GM19468 (cell line): ENCODE measurements at regions not wholly inside any gene's neighbourhood (a gene's known extent, or its start where the extent isn't known, plus 50 kb on each side); places are given as distances from the start of the nearest gene placed in this dataset.
"Not testable (repeated sequence)": the region's sequence is repeated elsewhere in the genome, so short reads cannot be mapped to it uniquely, and the experiment has no call there.

Source experiments
- ATAC-seq: cut with Tn5 transposase; IDR thresholded peaks from one replicate; pipeline ENCODE4 v1.9.1; 2021; ENCODE audit warnings: mild to moderate bottlenecking, moderate library complexity, moderate number of reproducible peaks; ENCODE audit not compliant: unreplicated experiment; ENCODE audit errors: extremely low read depth

DNA sequence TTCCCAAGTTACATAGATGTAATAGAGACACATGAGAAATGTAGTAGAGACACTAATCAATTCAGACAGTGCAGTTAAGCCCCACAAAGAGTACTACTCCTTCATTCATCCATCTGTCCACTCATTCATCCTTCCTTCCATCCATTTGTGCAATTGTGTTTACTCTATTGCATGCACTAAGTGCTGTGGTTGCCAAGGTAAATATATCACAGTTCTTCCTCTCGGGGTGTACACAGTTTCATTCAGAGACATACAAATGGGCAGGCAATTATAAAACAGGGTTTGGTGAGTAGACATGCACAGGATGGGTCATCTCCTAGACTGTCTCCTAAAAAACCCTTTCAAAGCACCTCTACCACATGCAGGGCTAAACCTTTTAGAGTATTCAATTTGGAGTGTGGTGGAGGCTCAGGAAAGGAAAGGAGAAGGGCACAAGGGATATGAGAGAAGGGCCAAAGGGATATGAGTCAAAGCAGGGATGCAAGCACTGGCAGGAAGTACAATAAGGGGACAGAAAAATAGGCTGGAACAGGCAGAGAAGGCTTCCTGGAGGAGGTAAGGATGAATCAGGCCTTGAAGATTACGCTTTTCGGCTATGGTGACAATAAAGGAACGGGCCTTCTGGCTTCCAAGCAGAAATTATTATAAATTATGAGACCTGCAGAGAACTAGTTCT, 153.6 kb upstream of the VKORC1L1 start:
- ATAC-seq: not testable (repeated sequence)

DNA sequence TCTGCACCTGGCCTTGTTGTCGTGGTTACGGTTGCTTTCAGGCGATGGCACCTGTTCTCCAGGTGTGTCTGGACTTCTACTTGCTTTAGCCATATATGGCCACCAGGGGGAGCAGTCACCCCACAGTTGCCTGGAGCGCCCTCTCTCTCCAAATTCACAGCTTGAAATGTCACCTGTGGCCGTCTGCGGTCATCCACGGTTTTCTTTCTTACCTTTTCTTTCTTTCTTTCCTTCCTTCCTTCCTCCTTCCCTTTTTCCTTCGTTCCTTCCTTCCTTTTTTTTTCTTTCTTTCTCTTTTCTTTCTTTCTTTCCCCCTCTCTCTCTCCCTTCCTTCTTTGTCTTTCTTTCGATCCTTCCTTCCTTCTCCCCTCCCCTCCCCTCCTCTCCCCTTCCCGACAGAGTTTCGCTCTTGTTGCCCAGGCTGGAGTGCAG, 150.5 kb upstream of the VKORC1L1 start:
- peak; percentile 27 for ATAC-seq

DNA sequence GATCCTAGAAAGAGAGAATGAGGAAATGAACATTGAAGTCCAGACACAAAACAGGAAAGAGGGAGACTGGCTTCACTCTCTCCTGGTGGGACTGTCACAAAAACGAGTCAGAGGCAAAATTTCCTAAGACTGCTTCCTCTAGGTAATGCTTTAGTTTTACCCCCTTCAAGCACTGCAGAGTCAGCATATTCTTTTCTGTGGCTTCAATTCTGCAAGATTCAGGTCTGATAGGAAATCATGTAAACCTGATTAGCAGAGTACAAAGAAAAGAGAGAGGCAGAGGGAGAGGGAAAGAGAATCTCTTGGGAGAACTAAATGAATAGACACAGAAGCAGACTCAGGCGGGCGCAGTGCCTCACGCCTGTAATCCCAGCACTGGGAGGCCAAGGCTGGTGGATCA, 145.7 kb upstream of the VKORC1L1 start:
- not testable (repeated sequence) for ATAC-seq

DNA sequence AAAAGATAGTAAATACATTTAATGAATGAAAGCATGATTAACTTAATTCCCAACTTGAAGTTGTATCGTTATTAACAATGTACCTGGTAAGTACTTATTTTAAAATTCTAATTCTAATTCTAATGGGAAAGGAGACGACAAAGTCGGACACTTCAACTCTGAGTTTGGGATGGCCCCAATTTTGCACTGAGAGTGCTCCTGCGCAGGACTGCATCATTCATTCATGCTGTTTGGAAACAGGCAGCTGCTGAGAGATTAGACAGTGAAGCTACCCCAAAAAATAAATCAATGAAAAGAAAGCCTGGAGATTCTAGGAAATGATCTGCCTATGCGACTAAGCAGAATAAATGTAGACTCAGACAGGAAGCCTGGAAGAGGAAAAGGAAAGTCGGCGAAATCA, 141.7 kb upstream of the VKORC1L1 start:
- no peak for ATAC-seq

DNA sequence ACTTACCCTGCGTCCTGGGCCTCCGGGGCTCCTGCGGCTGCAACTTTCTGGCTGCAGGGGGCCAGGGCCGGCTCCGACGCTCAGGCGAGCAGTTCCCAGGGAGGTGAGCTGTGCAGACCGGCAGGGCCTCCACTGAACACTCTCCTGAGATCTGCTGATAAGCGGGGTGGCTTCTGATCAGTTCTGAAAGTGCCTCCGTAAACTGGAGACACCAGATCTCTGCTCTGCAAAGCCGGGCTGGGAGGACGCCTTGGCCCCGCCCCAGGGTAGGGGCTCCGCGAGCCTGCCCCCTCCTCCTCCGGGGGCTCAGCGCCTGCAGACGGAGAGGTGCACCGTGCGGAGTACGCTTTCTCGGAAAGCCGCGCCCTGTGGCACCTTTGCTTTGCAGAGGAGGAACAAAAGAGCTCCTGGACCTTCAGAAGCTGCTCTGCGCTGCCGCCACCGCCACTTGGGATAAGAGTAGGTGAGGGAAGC, 141.3 kb upstream of the VKORC1L1 start:
- ATAC-seq: no peak

DNA sequence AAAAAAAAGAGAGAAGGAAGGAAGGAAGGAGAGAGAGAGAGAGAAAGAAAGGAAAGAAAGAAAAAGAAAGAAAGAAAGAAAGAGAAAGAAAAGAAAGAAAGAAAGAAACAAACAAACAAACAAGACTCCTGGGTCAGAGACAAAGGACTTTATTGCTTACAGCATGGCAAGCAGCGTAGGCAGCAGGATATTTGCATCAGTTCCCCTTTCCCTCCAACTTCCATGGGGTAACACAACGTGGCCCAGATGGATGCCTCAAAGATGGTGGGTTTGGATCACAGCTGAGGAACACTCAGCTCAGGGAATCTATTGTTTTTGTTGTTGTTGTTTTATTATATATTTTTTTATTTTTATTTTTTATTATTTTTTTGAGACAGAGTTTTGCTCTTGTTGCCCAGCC, 128.5 kb upstream of the VKORC1L1 start:
- no peak for ATAC-seq

DNA sequence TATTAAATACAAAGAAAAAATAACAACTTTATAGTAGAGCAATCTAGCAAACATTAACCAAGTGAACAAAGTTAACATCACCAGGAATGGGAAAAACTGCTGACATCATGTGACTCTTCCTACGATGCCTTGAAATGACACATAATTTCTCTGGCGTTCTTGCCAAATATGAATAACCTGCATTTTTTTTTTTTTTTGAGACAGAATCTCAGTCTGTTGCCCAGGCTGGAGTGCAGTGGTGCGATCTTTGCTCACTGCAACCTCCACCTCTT, 126.5 kb upstream of the VKORC1L1 start:
- no peak for ATAC-seq

DNA sequence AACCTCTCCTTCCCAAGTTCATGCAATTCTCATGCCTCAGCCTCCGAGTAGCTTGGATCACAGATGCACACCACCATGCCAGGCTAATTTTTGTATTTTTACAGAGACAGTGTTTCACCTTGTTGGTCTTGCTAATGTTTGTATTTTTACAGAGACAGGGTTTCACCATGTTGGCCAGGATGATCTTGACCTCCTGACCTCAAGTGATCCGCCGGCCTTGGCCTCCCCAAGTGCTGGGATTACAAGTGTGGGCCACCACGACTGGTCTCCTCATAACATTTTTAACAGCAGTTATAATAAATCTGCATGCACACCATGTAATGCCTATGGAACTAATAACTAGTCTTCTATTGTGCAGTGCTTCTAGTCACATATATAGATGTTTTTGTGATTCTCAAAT, 123.8 kb upstream of the VKORC1L1 start:
- ATAC-seq: no peak

DNA sequence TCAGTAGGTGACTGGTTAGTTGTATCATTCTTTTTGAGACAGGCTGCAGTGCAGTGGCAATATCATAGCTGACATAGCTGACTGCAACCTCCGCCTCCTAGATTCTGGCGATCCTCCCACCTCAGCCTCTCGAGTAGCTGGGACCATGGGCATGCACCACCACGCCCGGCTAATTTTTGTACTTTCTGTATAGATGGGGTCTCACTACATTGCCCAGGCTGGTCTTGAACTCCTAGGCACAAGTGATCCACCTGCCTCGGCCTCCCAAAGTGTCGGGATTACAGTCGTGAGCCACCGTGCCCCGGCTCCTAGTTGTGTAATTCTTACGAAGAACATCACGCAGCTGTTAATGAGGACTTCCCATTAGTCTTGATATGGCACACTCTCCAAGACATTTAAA, 123.4 kb upstream of the VKORC1L1 start:
- no peak for ATAC-seq

DNA sequence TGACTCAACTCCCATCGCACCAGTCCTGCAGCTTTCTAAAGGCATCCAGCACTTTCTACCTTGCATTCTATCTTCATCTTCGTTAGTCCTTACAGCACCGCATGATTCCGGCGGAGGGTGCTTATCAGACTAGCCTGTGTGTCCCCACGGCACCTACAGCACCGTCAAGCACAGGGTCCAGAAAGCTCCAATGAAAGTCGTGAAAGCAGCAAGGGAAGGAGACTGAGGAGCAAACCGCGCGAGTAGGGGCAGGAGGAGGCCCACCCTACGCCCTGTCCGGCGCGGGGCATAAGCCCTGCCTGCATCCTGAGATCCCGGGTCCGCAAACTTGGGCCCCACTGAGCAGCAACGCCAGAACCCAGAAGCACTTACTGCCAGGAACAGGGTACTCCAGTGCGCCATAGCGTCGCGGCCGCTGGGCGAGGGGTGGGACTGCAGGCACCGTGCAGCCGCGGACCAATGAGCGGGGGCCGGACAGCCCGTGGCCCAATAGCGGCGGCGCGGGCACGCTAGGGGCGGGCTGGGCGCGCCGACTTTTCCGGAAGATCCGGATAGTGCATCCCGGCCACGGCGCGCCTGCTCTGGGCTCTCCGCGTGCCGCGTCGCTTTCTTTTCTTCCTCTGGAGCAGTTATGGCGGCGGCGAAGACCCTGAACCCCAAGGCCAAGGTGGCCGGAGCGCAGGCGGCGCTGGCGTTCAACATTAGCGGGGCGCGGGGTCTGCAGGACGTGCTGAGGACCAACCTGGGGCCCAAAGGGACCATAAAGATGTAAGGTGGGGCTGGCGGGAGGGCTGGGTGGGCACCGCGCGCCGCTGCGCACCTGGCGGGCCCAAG, 122.1 kb upstream of the VKORC1L1 start:
- peak; percentile 98 for ATAC-seq

DNA sequence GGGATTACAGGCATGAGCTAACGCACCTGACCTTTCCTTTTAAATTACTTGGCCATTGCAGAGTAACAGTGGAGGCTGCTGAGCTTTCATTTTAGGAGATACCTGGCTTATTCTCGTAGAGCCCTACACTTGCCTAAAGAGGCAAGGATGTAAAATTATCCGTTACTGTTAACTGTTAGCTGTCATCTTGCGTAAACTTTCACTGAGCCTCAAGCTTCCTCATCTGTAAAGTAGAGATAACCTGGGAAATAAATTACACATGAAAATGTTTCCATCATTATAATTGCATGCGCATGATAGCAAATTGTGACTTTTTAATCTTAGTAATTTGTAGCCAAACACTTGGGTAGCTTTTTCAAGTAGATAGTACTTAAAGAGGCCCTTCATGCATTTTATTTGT, 118.8 kb upstream of the VKORC1L1 start:
- not testable (repeated sequence) for ATAC-seq

DNA sequence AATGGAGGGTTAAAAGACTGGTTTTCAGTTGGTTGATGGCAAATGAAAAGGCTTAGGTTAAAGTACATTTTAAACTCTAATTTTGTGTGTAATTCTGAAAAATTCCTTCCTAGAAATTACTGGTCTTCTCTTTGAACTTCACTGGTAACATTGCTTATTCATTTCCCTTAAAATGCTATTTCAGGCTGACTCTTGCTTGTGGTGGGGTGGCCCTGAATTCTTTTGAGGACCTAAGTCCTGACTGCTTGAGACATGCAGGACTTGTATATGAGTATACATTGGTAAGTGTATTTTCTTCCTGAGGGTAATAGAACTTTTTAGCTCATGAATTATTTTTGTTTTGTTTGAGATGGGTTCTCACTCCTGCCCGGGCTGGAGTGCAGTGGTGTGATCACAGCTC, 113.9 kb upstream of the VKORC1L1 start:
- ATAC-seq: not testable (repeated sequence)

DNA sequence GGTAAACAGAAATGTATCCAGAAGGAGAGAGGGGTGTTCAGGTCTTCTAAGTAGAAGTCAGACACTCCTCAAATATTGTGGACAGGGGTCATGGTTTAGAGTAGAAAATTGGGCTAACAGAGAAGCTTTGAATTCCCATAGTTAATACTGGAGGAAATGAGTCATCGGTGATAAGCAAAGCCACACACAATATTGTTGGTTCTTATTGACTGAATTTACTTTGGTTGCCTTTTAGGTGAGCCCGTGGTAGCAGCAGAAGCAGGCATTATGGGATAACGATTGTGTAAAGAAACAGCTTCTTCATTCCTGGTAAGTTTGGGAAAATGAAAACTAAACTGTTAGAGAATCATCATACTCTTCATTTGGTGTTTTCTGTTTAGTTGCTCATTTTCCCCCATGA, 110.2 kb upstream of the VKORC1L1 start:
- not testable (repeated sequence) for ATAC-seq

DNA sequence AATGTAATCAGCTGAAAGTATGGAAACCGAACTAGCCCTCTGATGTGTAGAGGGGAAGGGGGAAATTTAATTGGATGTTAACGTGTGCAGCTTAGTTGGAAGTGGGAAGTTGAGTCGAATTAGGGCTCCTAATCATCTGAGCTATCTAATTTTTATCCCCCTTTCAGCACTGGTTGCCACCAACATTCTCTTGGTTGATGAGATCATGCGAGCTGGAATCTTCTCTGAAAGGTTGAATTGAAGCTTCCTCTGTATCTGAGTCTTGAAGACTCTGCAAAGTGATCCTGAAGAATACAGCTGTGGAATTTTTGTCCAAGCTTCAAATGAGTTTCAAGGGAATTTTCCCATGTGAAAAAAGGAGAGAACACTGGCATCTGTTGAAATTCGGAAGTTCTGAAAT, 109.8 kb upstream of the VKORC1L1 start:
- not testable (repeated sequence) for ATAC-seq

DNA sequence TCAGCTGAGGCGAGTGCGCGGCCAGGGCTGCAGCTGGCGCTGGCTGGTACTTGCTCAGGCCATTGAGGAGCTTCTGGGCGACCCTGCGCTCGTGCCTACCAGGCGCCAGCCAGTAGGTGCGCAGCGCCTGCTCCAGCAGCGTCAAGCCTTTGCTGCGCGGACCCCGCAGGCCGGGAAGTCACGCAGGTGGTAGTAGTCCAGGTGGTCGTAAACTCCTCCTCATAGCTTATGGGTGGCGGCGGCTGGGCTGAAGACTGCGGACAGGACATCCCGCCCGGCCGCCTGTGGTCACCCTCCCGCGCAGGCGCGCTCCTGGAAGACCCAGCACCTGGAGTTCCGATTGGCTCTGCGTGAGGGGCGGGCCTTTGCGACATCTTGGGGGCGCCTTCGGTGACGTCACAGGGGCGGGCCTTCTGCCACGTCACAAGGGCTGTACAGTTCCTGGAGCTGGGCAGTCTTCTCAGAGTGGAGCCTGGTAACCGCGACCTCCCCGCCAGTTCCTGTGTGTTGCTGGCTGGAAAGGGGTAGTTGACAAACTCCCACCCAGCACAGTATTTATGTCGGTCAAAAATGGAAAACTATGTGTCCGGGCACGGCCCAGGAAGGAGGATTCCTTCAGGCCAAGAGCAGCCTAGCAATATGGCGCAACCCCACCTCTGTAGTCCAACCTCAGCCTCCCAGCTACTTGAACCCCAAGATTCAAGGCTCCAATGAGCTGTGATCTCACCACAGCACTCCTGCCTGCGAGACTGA, 102.2 kb upstream of the VKORC1L1 start:
- ATAC-seq: peak; percentile 92

DNA sequence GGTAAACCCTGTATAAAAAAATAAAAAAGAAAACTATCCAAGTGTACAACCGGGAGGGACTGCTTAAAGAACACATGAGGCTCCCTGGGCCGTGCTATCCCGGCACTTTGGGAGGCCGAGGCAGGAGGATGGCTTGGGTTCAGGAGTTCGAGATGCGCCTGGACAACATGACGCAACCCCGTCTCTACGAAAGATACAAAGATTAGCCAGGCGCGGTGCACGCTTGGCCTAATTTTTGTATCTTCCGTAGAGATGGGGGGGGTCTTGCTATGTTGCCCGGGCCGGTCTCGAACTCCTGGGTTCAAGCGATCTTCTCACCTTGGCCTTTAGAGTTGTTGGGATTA, 101.7 kb upstream of the VKORC1L1 start:
- ATAC-seq: not testable (repeated sequence)

DNA sequence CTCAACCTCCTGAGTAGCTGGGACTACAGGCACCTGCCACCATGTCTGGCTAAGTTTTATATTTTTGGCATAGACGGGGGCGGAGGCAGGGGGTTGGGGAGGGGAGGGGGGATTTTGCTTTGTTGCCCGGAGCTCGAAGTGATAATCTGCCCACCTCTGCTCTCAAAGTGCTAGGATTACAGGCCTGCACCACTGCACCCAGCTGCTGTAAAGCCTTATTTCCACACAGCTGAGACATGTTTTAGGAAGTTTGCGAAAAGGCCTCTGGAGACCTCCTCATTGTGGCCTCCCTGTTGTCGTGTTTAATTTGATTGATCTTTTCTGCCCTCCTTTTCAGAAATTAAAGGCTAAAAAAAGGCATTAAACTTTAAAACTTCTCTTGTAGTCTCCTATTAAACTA, 96.2 kb upstream of the VKORC1L1 start:
- not testable (repeated sequence) for ATAC-seq

DNA sequence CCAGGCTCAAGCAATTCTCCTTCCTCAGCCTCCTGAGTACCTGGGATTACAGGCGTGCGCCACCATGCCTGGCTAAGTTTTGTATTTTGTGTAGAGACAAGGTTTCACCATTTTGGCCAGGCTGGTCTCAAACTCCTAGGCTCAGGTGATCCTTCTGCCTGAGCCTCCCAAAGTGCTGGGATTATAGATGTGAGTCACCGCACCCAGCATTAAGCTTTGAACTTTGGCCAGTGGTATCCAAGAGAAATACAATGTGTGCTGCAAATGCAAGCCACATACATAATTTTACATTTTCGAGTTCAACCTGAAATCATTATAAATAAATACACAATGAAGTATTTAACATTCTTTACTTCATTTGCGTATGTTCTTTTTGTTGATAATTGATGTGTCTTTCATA, 82.9 kb upstream of the VKORC1L1 start:
- ATAC-seq: not testable (repeated sequence)

DNA sequence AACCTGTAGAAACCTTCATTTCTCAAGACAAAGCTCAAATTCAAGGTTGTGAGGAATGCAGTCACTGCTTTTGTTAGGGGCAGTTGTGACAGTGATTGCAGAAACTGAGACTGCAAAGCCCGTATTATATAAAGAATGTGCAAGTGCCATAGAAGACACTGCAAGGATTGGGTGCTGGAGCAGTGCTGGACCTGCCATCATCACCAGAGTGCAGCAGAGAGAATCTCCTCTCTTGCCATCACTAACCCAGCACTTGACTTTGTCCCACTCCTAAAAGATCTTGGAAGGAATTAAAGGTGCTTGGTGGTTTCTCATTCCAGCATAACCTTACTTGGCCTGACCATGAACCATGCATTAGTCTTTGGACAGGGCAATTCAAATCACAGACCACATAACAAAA, 81.1 kb upstream of the VKORC1L1 start:
- not testable (repeated sequence) for ATAC-seq

DNA sequence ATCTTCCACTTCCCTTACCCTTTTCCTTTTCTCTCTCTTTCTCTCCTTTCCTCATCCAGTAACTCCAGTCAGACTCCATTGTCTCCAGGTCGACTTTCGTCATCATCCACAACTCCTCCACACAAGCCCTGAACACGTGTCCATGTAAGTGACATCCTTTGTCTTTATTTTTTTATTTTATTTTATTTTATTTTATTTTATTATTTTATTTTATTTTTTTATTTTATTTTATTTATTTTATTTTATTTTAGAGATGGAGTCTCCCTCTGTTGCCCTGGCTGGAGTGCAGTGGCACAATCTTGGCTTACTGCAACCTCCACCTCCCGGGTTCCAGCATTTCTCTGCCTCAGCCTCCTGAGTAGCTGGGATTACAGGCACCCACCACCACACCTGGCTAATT, 80.1 kb upstream of the VKORC1L1 start:
- ATAC-seq: not testable (repeated sequence)
